Limb (tissue), 2 donors: ENCODE measurements at regions not wholly inside any gene's neighbourhood (a gene's known extent, or its start where the extent isn't known, plus 50 kb on each side); places are given as distances from the start of the nearest gene placed in this dataset.
"Not testable (repeated sequence)": the region's sequence is repeated elsewhere in the genome, so short reads cannot be mapped to it uniquely, and the experiment has no call there.

Source experiments
- DNase-seq, 2 donors: peaks; one replicate each; pipeline ENCODE4 v3.0.0-alpha.2; 2016; ENCODE audit errors: extremely low spot score in 2 of 2

DNA sequence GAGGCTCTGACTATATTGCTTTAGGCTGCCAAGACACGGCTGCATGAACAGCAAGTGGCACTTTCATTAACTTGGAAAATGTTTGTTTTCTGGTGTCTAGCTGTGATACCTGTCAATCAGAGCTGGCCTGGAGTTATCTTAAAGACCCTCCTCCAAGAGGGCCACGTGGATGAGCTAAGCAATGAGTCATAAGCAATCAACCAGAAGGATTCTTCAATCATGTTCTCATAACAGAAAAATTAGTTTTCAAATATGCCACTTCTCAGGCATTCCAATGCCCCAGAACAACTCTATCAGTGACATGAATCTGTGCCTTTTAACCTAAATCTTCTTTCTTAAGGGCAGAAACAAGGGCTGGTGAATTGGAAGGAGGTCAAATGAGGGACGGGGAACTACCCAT lies 283.0 kb downstream of the HTR1B start:
- DNase-seq = no peak

DNA sequence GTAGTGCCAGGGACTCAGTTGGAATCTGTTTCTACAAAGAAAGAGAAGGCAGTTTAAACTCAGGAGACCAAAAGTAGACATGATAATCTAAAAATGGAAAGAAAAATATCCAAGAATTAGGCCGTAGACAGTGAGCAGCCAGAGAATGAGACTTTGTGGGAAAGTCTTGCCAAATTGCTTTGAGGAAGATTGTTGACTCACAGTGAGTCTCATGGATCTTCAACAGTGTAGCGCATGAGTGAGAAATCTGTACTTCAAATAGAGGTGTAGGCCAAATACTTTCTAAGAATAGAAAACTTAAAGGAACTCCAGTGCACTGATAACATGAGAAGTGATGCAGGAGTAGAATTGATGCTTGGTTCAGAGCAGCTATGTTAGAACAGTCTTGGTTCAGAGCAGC lies 284.5 kb downstream of the HTR1B start:
- DNase-seq = no peak

DNA sequence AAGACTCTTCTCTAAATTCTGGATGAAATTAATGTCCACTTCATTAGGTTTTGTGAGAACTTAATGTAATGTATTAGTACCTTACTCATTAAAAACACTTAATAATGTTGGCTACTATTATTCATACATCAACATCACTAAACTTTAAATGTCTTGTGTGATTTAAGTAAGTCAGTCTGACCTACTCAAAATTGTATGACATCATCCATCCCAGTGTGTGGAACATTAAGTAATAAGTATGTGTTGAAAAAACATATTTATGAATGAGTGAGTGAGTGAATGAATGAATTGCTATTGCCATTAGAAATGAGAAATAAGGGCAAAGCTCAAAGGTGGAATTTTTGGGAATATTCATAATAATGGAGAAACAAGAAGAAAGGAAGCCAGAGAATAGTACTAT lies 285.8 kb downstream of the HTR1B start:
- no peak for DNase-seq

DNA sequence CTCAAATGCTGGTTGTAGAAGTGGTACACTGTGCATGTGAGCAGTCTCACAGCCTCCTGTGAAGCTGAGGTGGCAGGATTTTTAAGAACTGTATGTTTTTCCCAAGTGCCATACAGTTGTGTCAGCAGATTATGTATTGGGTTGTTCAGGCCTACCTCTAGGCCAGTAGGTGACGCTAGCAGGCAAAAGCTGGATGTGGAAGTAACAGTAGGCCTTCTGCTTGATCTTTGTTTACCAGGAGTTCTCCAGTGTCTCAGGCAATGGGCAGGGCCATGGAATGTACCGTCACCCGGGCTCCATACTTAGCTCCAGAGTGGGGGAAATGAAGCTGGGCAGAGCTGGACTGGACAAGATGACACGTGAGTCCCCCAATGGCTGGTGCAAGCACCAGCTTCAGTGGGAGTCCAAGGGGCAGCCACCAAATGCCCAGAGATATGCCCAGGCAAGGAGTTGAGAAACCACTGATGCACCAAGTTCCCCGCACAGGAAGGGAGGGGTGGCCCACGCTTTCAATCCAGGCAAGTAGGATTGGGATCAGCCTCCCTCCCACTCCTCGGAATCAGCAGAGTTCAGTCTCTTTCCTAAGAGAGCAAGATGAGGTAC lies 289.7 kb downstream of the HTR1B start:
- DNase-seq = no peak

DNA sequence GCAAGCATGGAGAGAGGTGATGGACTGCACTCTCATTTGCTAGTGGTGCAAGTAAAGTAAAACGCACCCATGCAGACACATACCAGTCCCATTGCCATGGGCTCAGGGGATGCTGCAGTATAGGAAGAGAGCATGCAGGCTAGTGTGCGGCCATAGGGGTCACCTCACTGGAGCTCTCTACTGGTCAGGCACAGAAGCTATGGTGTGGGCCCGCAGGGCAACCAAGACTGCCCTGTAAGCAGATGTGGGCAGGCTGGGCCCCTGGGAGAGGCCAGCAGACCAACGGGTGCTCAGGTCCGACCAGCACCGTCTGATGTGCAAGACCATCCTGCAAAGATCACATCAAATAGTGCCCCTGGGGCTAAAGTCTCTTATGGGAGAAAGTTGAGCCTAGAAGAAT lies 290.7 kb downstream of the HTR1B start:
- DNase-seq = no peak

DNA sequence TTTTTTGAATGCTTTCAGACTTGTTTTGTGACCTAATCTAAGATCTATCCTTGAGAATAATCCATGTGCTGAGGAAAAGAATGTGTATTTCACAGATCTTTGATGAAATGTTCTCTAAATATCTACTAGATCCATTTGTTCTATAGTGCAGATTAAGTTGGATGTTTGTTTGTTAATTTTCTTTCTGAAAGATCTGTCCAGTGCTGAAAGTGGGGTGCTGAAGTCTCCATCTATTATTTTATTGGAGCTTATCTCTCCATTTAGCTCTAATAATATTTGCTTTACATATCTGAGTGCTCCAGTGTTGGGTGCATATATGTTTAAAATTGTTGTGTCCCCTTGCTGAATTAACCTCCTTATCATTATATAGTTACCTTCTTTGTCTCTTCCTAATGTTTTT lies 303.6 kb downstream of the HTR1B start:
- DNase-seq = no peak

DNA sequence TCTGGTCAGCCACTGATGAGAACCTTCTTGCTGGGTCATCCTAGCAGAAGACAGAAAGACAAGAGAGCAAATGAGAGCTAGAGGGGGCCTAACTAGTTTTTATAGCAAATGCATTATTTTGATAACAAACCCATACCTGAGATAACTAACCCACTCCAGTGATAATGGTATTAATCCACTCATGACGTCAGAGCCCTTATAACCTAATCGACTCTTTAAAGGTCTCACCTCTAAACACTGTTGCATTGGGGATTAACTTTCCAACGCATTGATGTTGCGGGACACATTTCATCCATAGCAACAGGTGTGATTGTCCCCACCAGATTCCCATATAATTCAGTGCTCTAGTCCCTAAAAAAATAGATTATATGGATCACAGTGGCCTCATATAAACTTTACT lies 312.1 kb downstream of the HTR1B start:
- DNase-seq = no peak

DNA sequence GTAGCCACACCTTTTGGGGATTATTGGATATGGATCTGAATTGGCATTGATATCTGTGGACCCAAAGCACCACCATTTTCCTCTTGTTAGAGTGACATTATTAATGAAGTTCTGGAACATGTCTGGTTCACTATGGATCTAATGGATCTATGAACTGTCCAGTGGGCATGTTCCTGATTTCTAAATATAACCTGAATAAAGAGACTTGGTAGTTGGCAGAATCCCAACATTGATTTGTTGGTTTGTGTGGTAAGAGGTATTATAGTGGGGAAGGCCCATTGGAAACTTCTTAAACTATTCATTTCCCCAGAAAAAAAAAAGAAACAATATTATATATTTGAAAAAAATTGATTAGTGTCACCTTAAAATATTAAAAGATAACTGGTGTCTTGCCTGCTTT lies 312.6 kb downstream of the HTR1B start:
- DNase-seq = no peak

DNA sequence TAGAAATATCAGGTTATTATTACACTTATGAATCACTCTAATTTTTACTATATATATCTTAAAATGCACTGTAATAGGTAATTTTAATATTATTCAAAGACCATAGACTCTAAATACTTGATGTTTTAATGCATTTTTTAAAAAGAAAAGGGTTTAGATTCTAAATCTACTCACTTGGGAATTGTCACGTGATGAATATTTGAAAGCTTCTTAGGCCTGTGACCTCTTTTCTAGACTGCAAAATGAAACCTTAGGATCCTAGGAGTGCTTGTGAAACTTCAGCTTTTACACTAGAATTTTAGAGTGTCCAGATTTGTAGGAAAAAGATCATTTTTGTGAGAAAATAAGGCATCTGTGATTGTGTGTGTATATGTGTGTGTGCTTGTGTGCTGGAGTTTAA lies 318.0 kb downstream of the HTR1B start:
- DNase-seq = no peak

DNA sequence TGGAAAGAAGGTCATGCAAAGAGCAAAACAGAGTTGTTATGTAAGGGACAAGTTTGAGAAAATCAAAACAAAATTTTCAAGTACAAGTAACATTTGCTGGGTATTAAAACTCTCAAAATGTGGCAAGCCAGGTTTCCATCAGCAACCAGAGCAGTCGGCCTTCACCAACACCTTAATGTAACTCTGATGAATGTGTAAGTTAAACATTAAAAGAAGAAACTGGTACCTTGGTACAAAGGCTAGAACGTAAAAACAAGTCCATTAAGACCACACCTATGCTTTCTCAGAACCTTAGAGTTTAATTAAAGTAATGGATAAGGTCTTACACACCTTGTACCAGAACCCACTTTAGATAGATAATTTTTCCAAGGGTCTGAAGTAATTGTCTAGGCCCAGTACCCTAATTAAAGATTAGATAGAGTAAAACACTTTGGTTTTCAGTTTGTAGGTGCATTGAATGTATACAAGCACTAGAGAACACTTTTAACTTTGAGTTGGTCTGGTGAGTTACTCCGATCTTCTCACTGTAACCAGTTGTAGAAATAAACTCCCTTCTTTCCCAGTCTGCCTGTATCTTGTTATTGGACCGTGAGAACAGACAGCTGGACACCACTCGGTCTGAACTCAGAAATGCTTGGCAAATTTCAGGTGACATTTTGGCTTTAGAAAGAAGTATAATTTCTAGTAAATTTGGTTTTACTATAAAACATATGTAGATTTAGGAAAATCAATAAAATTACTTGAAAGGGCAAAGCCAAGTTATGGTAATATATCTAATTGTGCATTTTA lies 319.4 kb downstream of the HTR1B start:
- DNase-seq = no peak

DNA sequence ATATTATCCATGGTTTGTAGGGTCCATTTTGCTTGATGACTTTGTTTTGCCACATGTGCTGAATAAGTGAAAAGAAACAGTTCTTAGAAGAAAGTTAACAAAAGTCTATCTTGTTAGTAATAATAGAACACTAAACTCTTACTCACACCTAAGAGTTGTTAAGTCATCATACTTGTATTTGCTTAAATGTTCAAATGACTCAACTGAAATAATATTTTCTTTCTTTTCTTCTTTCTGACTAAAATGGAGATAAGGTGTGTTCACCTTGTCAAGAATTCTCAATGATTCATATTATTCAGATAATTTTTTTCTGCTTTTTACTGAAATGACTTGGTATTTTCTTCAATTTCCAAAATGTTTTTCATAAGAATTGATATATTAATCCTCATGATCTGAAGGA lies 327.2 kb downstream of the HTR1B start:
- DNase-seq = no peak

DNA sequence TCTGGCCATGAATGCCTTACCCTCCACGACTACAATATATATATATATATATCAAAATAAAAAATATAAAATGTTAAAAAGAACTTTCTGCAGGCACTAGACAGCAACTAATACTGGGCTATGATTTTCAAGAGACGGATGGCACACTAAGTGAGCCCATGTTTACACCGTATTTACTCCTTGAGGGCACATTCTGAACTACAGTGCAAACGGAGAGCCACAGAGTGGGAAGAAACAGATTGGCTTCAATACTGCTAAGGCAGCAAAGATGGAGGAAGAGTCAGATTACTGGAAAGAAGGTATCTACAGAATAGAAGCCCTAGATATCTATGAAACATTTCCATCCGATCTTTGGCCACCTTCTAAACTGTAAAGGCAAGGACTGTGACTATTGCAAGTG lies 330.3 kb downstream of the HTR1B start:
- no peak for DNase-seq

DNA sequence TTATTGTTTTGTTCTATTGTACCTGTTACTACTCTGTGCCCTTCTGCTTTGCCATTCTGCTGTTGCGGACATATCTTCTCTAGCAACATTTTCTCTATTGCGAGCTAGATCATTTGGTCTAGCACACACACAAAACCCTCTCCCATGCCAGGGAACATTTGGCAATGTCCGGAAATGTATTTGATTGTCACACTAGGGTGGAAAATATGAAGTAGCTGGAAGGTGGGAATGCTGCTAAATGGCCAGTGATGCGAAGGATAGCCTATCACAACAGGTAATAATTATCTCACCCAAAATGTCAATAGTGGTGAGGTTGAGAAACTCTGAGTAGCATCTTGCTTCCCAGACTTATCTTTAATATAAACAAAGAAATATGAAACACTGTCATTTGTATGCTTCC lies 331.9 kb downstream of the HTR1B start:
- DNase-seq = no peak

DNA sequence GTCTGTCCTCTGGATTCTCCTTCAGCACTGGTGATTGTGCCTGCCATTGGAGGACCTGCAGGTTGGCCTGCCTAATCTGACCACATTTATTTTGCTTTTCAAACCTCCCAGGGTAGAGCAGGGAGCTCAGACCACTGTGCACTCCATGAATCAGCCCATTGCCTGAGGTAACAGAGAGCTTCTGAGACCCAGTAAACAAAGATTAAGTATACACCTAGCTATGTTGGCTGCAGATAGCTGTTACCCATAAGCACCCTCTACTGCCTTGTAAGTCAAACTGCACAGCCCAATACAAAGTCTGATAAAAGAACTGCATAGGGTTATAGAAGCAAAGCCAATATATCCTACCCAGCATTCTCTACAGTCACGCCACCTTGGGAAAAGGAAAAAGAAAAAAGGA lies 338.7 kb downstream of the HTR1B start:
- DNase-seq = no peak

DNA sequence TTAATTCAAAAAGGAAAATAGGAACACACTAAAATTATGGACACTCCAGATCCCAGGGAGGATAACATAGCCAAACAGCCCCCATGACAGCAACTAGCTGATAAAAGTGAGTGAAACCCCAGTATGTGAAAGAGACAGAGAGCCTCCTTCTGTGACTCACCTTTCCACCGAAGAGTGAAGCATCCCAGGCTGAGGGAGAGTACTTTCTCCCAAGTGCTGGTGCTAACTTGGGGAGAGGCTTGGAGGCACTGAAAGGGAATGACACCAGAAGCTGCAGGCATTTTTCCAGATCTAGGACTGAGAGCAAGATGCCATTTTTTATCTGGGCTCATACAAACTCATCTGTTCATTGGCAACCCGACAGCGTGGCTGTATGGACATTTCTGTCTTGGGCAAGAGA lies 339.8 kb downstream of the HTR1B start:
- DNase-seq = no peak

DNA sequence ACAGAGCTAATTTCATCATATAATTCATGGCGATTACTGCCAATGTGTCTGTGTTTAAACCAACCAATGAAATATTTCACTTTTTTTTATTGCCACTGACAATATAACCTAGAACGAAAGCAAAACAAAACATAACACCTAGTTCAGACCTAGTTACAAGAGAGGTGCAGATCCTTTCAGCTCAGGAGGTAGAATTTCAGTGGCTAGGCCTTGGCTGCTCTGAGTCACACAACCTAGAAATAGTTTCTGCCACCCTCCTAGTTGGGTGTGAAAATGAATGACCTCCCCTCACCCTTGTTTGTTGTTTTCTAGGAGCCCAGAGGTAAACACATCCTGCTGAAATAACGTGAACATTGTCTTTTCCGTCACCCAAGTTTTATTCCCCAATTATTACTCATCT lies 356.3 kb downstream of the HTR1B start:
- no peak for DNase-seq

DNA sequence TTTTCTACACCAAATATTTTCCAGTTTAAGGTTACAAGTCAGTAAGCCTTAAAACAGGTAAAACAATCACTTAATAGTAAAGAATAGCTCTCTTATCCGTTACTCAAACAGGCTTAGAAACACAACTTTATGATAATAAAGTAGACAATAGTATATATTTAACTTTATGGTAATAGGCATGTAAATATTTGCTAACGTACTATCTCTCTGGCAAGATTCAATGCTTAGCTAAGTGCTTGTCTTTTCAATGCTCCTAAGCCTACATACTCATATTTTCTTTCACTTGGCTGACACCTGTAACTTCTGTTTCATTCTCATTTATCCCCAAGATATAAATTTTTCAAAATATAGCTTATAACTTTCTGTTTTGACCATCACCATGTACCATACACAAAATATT lies 358.2 kb downstream of the HTR1B start:
- DNase-seq = no peak

DNA sequence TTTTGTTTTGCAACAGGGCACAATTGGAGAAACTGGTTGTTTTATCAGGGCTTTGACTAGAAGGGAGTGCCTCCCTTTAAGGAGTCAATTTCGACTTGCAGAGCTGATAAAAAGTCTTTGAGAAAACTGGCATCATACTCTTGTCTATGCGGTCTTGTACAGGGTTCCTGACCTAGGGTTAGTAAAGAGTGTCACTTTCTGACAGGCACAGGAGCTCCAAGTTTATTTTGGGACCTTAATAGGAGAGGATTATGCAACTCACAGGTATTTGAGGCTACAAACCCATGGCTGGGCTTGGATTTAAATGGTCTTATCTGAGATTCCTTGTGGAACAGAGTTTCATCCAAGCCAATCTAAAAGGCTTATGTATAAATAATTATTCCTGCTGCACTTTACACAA lies 365.4 kb downstream of the HTR1B start:
- no peak for DNase-seq

DNA sequence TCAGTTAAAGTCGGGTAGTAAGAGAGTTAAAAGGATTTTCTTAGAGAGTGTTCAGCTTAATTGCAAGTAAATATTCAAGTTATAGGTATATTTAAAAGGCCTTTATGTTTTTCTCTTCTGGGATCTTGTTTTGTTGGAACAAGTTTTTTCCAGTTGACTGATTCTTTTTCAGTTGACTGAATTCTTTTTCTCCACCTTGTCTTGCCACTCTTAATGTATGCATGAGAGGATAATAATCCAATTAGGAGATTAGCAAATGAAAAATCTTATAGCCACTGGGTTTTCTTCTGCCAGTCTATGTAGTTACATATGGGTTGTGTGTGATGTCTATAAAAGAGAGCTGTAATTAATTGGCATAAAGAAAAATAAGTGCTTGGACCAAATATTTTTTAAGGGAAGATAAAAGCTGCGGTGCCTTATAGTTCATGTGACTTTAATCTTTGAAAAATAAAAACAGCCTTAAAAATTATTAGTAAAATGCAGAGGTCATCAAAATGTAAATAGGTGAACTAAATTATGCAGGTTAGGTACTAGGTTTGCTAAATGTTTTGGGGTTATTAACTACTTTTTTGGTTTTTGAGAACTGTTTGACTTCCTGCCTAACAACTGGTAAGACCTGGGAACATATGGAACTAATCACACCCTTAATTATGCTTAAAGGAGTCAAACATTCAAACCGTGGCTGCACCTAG lies 367.2 kb downstream of the HTR1B start:
- no peak for DNase-seq

DNA sequence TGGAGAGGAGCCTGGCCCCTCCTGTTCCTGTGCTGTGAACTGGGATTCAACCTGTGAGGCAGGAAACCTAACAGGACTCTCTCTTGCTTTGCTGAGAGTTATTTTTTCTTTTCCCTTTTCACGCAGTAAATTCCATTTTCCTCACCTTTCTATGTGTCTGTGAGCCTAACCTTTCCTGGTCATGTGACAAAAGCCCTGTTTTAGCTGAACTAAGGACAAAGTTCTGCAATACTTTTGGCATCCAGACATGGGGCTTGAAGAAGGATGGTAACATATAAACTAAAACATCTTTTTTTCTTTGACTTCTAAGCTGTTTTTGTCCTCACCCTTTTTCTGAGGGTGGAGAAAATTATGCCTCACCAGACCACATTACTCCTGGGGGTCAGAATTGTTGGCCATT lies 368.5 kb downstream of the HTR1B start:
- DNase-seq = no peak

DNA sequence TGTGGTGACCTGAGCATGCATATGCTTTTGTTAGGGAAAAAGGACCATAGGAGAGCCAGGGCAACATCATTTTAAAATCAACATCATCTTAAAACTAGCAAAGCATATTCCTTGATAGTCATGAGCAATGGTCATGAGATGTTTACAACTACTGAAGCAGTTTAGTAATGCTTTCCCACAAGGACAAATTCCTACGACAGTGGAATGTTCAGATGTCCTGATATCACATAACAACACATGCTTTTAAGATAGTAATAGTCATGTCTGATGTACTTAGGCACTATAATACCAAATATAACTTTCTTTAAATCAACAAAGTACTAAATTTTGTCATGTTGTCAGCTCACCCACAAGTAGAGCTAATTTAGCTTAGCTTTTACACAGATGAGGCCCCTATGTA lies 370.3 kb downstream of the HTR1B start:
- no peak for DNase-seq

DNA sequence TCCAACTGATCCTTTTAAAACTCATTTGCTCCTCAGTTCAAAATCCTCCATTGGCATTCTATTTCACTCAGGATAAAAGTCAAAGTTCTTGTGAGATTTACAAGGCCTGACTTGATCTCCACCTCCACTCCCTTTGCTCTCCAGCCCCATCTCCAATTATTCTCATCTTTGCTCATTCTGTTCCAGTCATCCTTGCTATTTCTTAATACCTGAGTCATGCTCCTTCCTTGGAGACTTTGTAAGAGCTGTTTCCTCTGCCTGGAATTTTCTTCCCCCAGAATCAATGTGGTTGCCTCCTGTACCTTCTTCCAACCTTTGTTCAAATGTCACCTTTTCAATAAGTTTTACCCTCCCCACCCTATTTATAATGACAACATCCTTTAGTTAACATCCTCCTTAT lies 373.5 kb downstream of the HTR1B start:
- no peak for DNase-seq

DNA sequence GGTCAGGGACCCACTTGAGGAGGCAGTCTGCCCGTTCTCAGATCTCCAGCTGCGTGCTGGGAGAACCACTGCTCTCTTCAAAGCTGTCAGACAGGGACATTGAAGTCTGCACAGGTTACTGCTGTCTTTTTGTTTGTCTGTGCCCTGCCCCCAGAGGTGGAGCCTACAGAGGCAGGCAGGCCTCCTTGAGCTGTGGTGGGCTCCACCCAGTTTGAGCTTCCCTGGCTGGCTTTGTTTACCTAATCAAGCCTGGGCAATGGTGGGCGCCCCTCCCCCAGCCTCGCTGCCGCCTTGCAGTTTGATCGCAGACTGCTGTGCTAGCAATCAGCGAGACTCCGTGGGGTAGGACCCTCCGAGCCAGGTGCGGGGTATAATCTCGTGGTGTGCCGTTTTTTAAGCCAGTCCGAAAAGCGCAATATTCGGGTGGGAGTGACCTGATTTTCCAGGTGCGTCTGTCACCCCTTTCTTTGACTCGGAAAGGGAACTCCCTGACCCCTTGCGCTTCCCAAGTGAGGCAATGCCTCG lies 375.4 kb downstream of the HTR1B start:
- not testable (repeated sequence) for DNase-seq
